ENCODE measurements at regions not wholly inside any gene's neighbourhood (a gene's known extent, or its start where the extent isn't known, plus 50 kb on each side); places are given as distances from the start of the nearest gene placed in this dataset.

GRCh38 chr15:39075756-39076341 is 505.0 kb upstream of the THBS1 start:
- DNase-seq (ENCODE audit: low read depth in 2 of 2) = no peak

- DNase-seq (ENCODE audit: low read depth in 2 of 2) = no peak
Measured at GRCh38 chr15:39078026-39078425, 502.9 kb upstream of the THBS1 start.

GRCh38 chr15:39079296-39079847 is 501.5 kb upstream of the THBS1 start:
- no peak for DNase-seq (ENCODE audit: low read depth in 2 of 2)

GRCh38 chr15:39083213-39083612 is 497.7 kb upstream of the THBS1 start:
- no peak for DNase-seq (ENCODE audit: low read depth in 2 of 2)

- no peak for DNase-seq (ENCODE audit: low read depth in 2 of 2)
Measured at GRCh38 chr15:39084674-39085530, 496.0 kb upstream of the THBS1 start.

- DNase-seq (ENCODE audit: low read depth in 2 of 2) = no peak
Measured at GRCh38 chr15:39086641-39087040, 494.2 kb upstream of the THBS1 start.

GRCh38 chr15:39088156-39088555 is 492.7 kb upstream of the THBS1 start:
- no peak for DNase-seq (ENCODE audit: low read depth in 2 of 2)

- DNase-seq (ENCODE audit: low read depth in 2 of 2) = no peak
Measured at GRCh38 chr15:39092354-39092753, 488.5 kb upstream of the THBS1 start.

GRCh38 chr15:39092761-39093160 is 488.1 kb upstream of the THBS1 start:
- no peak for DNase-seq (ENCODE audit: low read depth in 2 of 2)

GRCh38 chr15:39094116-39094515 is 486.8 kb upstream of the THBS1 start:
- no peak for DNase-seq (ENCODE audit: low read depth in 2 of 2)

- DNase-seq (ENCODE audit: low read depth in 2 of 2) = no peak
Measured at GRCh38 chr15:39095218-39095879, 485.5 kb upstream of the THBS1 start.

GRCh38 chr15:39096608-39097205 is 484.2 kb upstream of the THBS1 start:
- no peak for DNase-seq (ENCODE audit: low read depth in 2 of 2)

GRCh38 chr15:39099524-39099923 is 481.4 kb upstream of the THBS1 start:
- DNase-seq (ENCODE audit: low read depth in 2 of 2) = no peak

GRCh38 chr15:39100106-39100660 is 480.7 kb upstream of the THBS1 start:
- no peak for DNase-seq (ENCODE audit: low read depth in 2 of 2)

- DNase-seq (ENCODE audit: low read depth in 2 of 2) = no peak
Measured at GRCh38 chr15:39102431-39102830, 478.4 kb upstream of the THBS1 start.

GRCh38 chr15:39106950-39107349 is 473.9 kb upstream of the THBS1 start:
- no peak for DNase-seq (ENCODE audit: low read depth in 2 of 2)

GRCh38 chr15:39108021-39108420 is 472.9 kb upstream of the THBS1 start:
- no peak for DNase-seq (ENCODE audit: low read depth in 2 of 2)

- DNase-seq (ENCODE audit: low read depth in 2 of 2) = no peak
Measured at GRCh38 chr15:39110336-39110735, 470.5 kb upstream of the THBS1 start.

- DNase-seq (ENCODE audit: low read depth in 2 of 2) = no peak
Measured at GRCh38 chr15:39110746-39111145, 470.1 kb upstream of the THBS1 start.

- no peak for DNase-seq (ENCODE audit: low read depth in 2 of 2)
Measured at GRCh38 chr15:39113741-39114140, 467.1 kb upstream of the THBS1 start.

- DNase-seq (ENCODE audit: low read depth in 2 of 2) = no peak
Measured at GRCh38 chr15:39114690-39115378, 466.0 kb upstream of the THBS1 start.

Data from stimulated activated CD8-positive, alpha-beta memory T cell treated with anti-CD3 and anti-CD28 coated beads, Interleukin-2, amount 100 ng/mL, for 1 hour (primary cell).